H9 (cell line): ENCODE measurements at regions not wholly inside any gene's neighbourhood (a gene's known extent, or its start where the extent isn't known, plus 50 kb on each side); places are given as distances from the start of the nearest gene placed in this dataset.

ENCODE experiments used
- DNase-seq: peaks from one replicate; pipeline ENCODE4 v3.0.0-alpha.2; 2017
- H2AFZ ChIP-seq: one replicate; pipeline ENCODE4 v1.6.1; 2013; ENCODE audit warnings: mild to moderate bottlenecking, low read length, control low read depth, moderate library complexity
- H2AK5ac ChIP-seq: 2 replicates; pipeline ENCODE4 v1.6.1; 2013; ENCODE audit warnings: low read length, control low read depth, mixed read lengths; ENCODE audit not compliant: insufficient read length
- H2BK120ac ChIP-seq: one replicate; pipeline ENCODE4 v1.6.1; 2013; ENCODE audit warnings: low read depth, mild to moderate bottlenecking, low read length, control low read depth, inconsistent platforms; ENCODE audit not compliant: poor library complexity, severe bottlenecking
- H2BK12ac ChIP-seq: 2 replicates; pipeline ENCODE4 v1.6.1; 2013; ENCODE audit warnings: low read length, control low read depth, mixed read lengths, low read depth; ENCODE audit not compliant: insufficient read length
- H2BK15ac ChIP-seq: 2 replicates; pipeline ENCODE4 v1.6.1; 2013; ENCODE audit warnings: low read depth, low read length, control low read depth
- H2BK20ac ChIP-seq: one replicate; pipeline ENCODE4 v1.6.1; 2013; ENCODE audit warnings: low read depth, mild to moderate bottlenecking, low read length, control low read depth, inconsistent platforms; ENCODE audit not compliant: poor library complexity, severe bottlenecking
- H2BK5ac ChIP-seq: 2 replicates; pipeline ENCODE4 v1.6.1; 2013; ENCODE audit warnings: low read length, control low read depth, mixed read lengths; ENCODE audit not compliant: insufficient read length
- H3K14ac ChIP-seq: 2 replicates; pipeline ENCODE4 v1.6.1; 2013; ENCODE audit warnings: low read length, control low read depth; ENCODE audit not compliant: insufficient read depth
- H3K18ac ChIP-seq: 2 replicates; pipeline ENCODE4 v1.6.1; 2013; ENCODE audit warnings: low read depth, mild to moderate bottlenecking, mixed read lengths, low read length, control low read depth; ENCODE audit not compliant: insufficient read length
- H3K23ac ChIP-seq: 2 replicates; pipeline ENCODE4 v1.6.1; 2013; ENCODE audit warnings: low read length, control low read depth, mixed read lengths, low read depth; ENCODE audit not compliant: insufficient read length
- H3K23me2 ChIP-seq: 2 replicates; pipeline ENCODE4 v1.6.1; 2013; ENCODE audit warnings: low read depth, mild to moderate bottlenecking, mixed read lengths, low read length, control low read depth; ENCODE audit not compliant: insufficient read length, poor library complexity, severe bottlenecking
- H3K27ac ChIP-seq: 2 replicates; pipeline ENCODE4 v1.5.1; 2013; ENCODE audit warnings: low read length, control low read depth, mixed read lengths, low read depth; ENCODE audit not compliant: insufficient read length
- H3K27me3 ChIP-seq: 2 replicates; pipeline ENCODE4 v1.6.1; 2013; ENCODE audit warnings: low read length, control low read depth, inconsistent platforms; ENCODE audit not compliant: insufficient read depth
- H3K4ac ChIP-seq: 2 replicates; pipeline ENCODE4 v1.6.1; 2013; ENCODE audit warnings: low read depth, mild to moderate bottlenecking, control low read depth, inconsistent platforms, low read length, moderate library complexity
- H3K4me1 ChIP-seq: 2 replicates; pipeline ENCODE4 v1.6.1; 2013; ENCODE audit warnings: low read length, control low read depth, inconsistent platforms; ENCODE audit not compliant: insufficient read depth
- H3K4me2 ChIP-seq: 2 replicates; pipeline ENCODE4 v1.6.1; 2013; ENCODE audit warnings: low read length, control low read depth, mixed read lengths; ENCODE audit not compliant: insufficient read length, insufficient read depth
- H3K56ac ChIP-seq: 2 replicates; pipeline ENCODE4 v1.6.1; 2013; ENCODE audit warnings: low read depth, mild to moderate bottlenecking, mixed read lengths, low read length, control low read depth; ENCODE audit not compliant: insufficient read length
- H3K79me1 ChIP-seq: 2 replicates; pipeline ENCODE4 v1.6.1; 2013; ENCODE audit warnings: low read depth, mild to moderate bottlenecking, moderate library complexity, low read length, control low read depth, inconsistent platforms; ENCODE audit not compliant: insufficient read depth, poor library complexity, severe bottlenecking
- H3K79me2 ChIP-seq: 2 replicates; pipeline ENCODE4 v1.6.1; 2013; ENCODE audit warnings: low read length, control low read depth, inconsistent platforms; ENCODE audit not compliant: insufficient read depth
- H3K9ac ChIP-seq: 2 replicates; pipeline ENCODE4 v1.6.1; 2013; ENCODE audit warnings: low read length, control low read depth, mixed read lengths; ENCODE audit not compliant: insufficient read length; ENCODE audit errors: extremely low read depth
- H3K9me3 ChIP-seq: one replicate; pipeline ENCODE4 v1.6.1; 2013; ENCODE audit warnings: low read depth, low read length, inconsistent platforms; ENCODE audit not compliant: control insufficient read depth
- H3T11ph ChIP-seq: one replicate; pipeline ENCODE4 v1.6.1; 2013; ENCODE audit warnings: mild to moderate bottlenecking, low read length, control low read depth, inconsistent platforms
- H4K20me1 ChIP-seq: one replicate; pipeline ENCODE4 v1.6.1; 2013; ENCODE audit not compliant: control insufficient read depth, insufficient read length, insufficient read depth
- H4K5ac ChIP-seq: 2 replicates; pipeline ENCODE4 v1.6.1; 2013; ENCODE audit warnings: low read depth, mild to moderate bottlenecking, mixed read lengths, low read length, control low read depth; ENCODE audit not compliant: insufficient read length
- H4K8ac ChIP-seq: replicated peaks from 2 replicates; pipeline ENCODE4 v1.6.1; 2013; ENCODE audit warnings: low read length, control low read depth, mixed read lengths, low read depth; ENCODE audit not compliant: insufficient read length
- H4K91ac ChIP-seq: 2 replicates; pipeline ENCODE4 v1.6.1; 2013; ENCODE audit warnings: low read depth, mild to moderate bottlenecking, moderate library complexity, mixed read lengths, low read length, control low read depth; ENCODE audit not compliant: insufficient read length
- H3K27ac Mint-ChIP-seq, 3 experiments: 2 replicates in 2 of 3; 3 replicates in 1 of 3; pipeline ENCODE4 v1.8.0; 2020 to 2021; ENCODE audit warnings: mixed read lengths in 3 of 3, mild to moderate bottlenecking in 1 of 3, moderate library complexity in 1 of 3
- H3K27me3 Mint-ChIP-seq: 2 replicates; pipeline ENCODE4 v1.8.0; 2021; ENCODE audit warnings: low read depth, mild to moderate bottlenecking, moderate library complexity, mixed read lengths
- H3K36me3 Mint-ChIP-seq, 3 experiments: 2 replicates in 2 of 3; 3 replicates in 1 of 3; pipeline ENCODE4 v1.8.0; 2020 to 2021; ENCODE audit warnings: low read depth in 3 of 3, mixed read lengths in 3 of 3; ENCODE audit not compliant: insufficient read depth in 1 of 3
- H3K4me1 Mint-ChIP-seq, 2 experiments: 2 replicates each; pipeline ENCODE4 v1.8.0; 2020; ENCODE audit warnings: mixed read lengths in 2 of 2
- H3K4me3 Mint-ChIP-seq, 2 experiments: 2 replicates in 1 of 2; 3 replicates in 1 of 2; pipeline ENCODE4 v1.8.0; 2020 to 2021; ENCODE audit warnings: mild to moderate bottlenecking in 2 of 2, mixed read lengths in 2 of 2, moderate library complexity in 1 of 2
- H3K9me3 Mint-ChIP-seq, 2 experiments: 2 replicates in 1 of 2; 3 replicates in 1 of 2; pipeline ENCODE4 v1.8.0; 2020; ENCODE audit warnings: mild to moderate bottlenecking in 2 of 2, mixed read lengths in 2 of 2, moderate library complexity in 1 of 2
- CTCF ChIP-seq: fragments of 200-600 bp; sonication (generic); conservative IDR thresholded peaks from 3 replicates; pipeline ENCODE4 v1.8.0; 2021; ENCODE audit warnings: antibody characterized with exemption, mild to moderate bottlenecking
- WGBS: extraction: QIAGEN DNeasy Blood & Tissue Kit; methylation state at CpG from one replicate; pipeline ENCODE4 v1.1.7; 2013; ENCODE audit warnings: missing lambda C conversion rate, low lambda C conversion rate, mixed read lengths; ENCODE audit not compliant: insufficient read length; ENCODE audit errors: extremely low coverage; 5-methylcytosine and 5-hydroxymethylcytosine counted together

GRCh38 chr10:44216073-44216472 is 168.8 kb downstream of the CXCL12 start:
- no peak overlapping the region for H2BK15ac ChIP-seq
- H3K4ac ChIP-seq = no peak overlapping the region
- H2AFZ ChIP-seq = no peak overlapping the region
- no peak overlapping the region for H3K18ac ChIP-seq
- no peak overlapping the region for H2BK5ac ChIP-seq
- no peak overlapping the region for H2BK120ac ChIP-seq
- no peak overlapping the region for H4K8ac ChIP-seq
- DNase-seq = no peak
- peaks cover 39 to 40% of the 10 kb centered on the region in 2 experiments for H3K9me3 Mint-ChIP-seq
- WGBS = no CpG with 5 or more reads among the region's 2 CpGs
- no peak overlapping the region for H3K27ac Mint-ChIP-seq
- no peak overlapping the region for H4K5ac ChIP-seq
- no peaks in the 10 kb centered on the region for H3K79me2 ChIP-seq
- H3K79me1 ChIP-seq = no peaks in the 10 kb centered on the region
- H3K4me2 ChIP-seq = no peak overlapping the region
- H4K20me1 ChIP-seq = no peaks in the 10 kb centered on the region
- no peaks in the 10 kb centered on the region for H3K27me3 ChIP-seq
- no peak for TF ChIP-seq CTCF
- peaks cover 4 to 6% of the 10 kb centered on the region in 2 experiments; a peak in 3 of 4 replicates for H3K4me1 Mint-ChIP-seq
- H2BK20ac ChIP-seq = no peak overlapping the region
- H3K4me1 ChIP-seq = no peaks in the 10 kb centered on the region
- peaks cover 29 to 37% (median 29%) of the 10 kb centered on the region in 3 experiments for H3K36me3 Mint-ChIP-seq
- no peak overlapping the region for H3K9ac ChIP-seq
- H4K91ac ChIP-seq = no peak overlapping the region
- H3K56ac ChIP-seq = no peak overlapping the region
- H3K4me3 Mint-ChIP-seq = no peak overlapping the region
- H3K9me3 ChIP-seq = peaks cover 12% of the 10 kb centered on the region
- H3K23me2 ChIP-seq = no peaks in the 10 kb centered on the region
- no peak overlapping the region for H3T11ph ChIP-seq
- H2BK12ac ChIP-seq = no peak overlapping the region
- H3K14ac ChIP-seq = no peak overlapping the region
- peaks cover 2% of the 10 kb centered on the region for H3K27me3 Mint-ChIP-seq
- H3K23ac ChIP-seq = no peak overlapping the region
- H3K27ac ChIP-seq = no peak overlapping the region
- H2AK5ac ChIP-seq = no peak overlapping the region
